Liver (tissue), 8 donors: ENCODE measurements at regions not wholly inside any gene's neighbourhood (a gene's known extent, or its start where the extent isn't known, plus 50 kb on each side); places are given as distances from the start of the nearest gene placed in this dataset.

Experiments used
- DNase-seq: peaks from one replicate; pipeline ENCODE4 v3.0.0-alpha.2; 2017; ENCODE audit warnings: low spot score
- H3K27ac ChIP-seq, 2 donors: one replicate each; pipeline ENCODE4 v1.7.0; 2013; ENCODE audit warnings: inconsistent platforms in 2 of 2, low read length in 2 of 2, control low read depth in 1 of 2, low read depth in 1 of 2, mild to moderate bottlenecking in 1 of 2
- H3K27me3 ChIP-seq, 4 donors: one replicate each; pipeline versions ENCODE4 v1.6.1 to v1.7.0; 2013; ENCODE audit warnings: low read length in 3 of 4, inconsistent platforms in 1 of 4, mild to moderate bottlenecking in 1 of 4, moderate library complexity in 1 of 4; ENCODE audit not compliant: control insufficient read depth in 4 of 4, insufficient read depth in 4 of 4
- H3K36me3 ChIP-seq, 4 donors: one replicate each; pipeline versions ENCODE4 v1.6.1 to v1.7.0; 2013; ENCODE audit warnings: low read length in 3 of 4, mild to moderate bottlenecking in 3 of 4, low read depth in 1 of 4, moderate library complexity in 1 of 4; ENCODE audit not compliant: control insufficient read depth in 4 of 4, insufficient read depth in 3 of 4
- H3K4me1 ChIP-seq, 4 donors: one replicate each; pipeline versions ENCODE4 v1.6.1 to v1.7.0; 2013; ENCODE audit warnings: low read length in 3 of 4, mild to moderate bottlenecking in 3 of 4, moderate library complexity in 1 of 4; ENCODE audit not compliant: control insufficient read depth in 4 of 4, insufficient read depth in 4 of 4
- H3K4me3 ChIP-seq, 3 donors: one replicate each; pipeline versions ENCODE4 v1.6.1 to v1.7.0; 2013; ENCODE audit warnings: low read length in 3 of 3, control low read depth in 1 of 3, low read depth in 1 of 3, mild to moderate bottlenecking in 1 of 3
- H3K9ac ChIP-seq, 2 donors: one replicate each; pipeline ENCODE4 v1.7.0; 2013; ENCODE audit warnings: low read length in 2 of 2, mild to moderate bottlenecking in 2 of 2, moderate library complexity in 2 of 2, control low read depth in 1 of 2, low read depth in 1 of 2
- H3K9me3 ChIP-seq, 4 donors: one replicate each; pipeline versions ENCODE4 v1.6.1 to v1.7.0; 2013; ENCODE audit warnings: low read length in 3 of 4; ENCODE audit not compliant: control insufficient read depth in 4 of 4
- ATF3 ChIP-seq: IDR thresholded peaks from 2 replicates; pipeline ENCODE4 v1.6.1; 2016; ENCODE audit warnings: antibody characterized with exemption
- EGR1 ChIP-seq, 2 donors: IDR thresholded peaks; 2 replicates each; pipeline ENCODE4 v1.6.1; 2016 to 2018; ENCODE audit warnings: antibody characterized with exemption in 2 of 2, low read depth in 2 of 2
- FOXA1 ChIP-seq: IDR thresholded peaks from 2 replicates; pipeline ENCODE4 v1.6.1; 2016; ENCODE audit warnings: antibody characterized with exemption
- FOXA2 ChIP-seq: IDR thresholded peaks from 2 replicates; pipeline ENCODE4 v1.6.1; 2016; ENCODE audit warnings: antibody characterized with exemption
- GABPA ChIP-seq, 2 donors: IDR thresholded peaks in 1 of 2; conservative IDR thresholded peaks in 1 of 2; 2 replicates each; pipeline ENCODE4 v1.6.1; 2016; ENCODE audit warnings: antibody characterized with exemption in 2 of 2, mild to moderate bottlenecking in 1 of 2, moderate library complexity in 1 of 2
- HNF4A ChIP-seq, 2 donors: conservative IDR thresholded peaks; 2 replicates each; pipeline ENCODE4 v1.6.1; 2016; ENCODE audit warnings: antibody characterized with exemption in 2 of 2, mild to moderate bottlenecking in 2 of 2
- HNF4G ChIP-seq: IDR thresholded peaks from 2 replicates; pipeline ENCODE4 v1.6.1; 2016; ENCODE audit warnings: antibody characterized with exemption
- JUND ChIP-seq, 2 donors: IDR thresholded peaks; 2 replicates each; pipeline ENCODE4 v1.6.1; 2016; ENCODE audit warnings: antibody characterized with exemption in 2 of 2
- NR2F2 ChIP-seq: IDR thresholded peaks from 2 replicates; pipeline ENCODE4 v1.6.1; 2016; ENCODE audit warnings: antibody characterized with exemption
- RAD21 ChIP-seq, 2 donors: IDR thresholded peaks; 2 replicates each; pipeline ENCODE4 v1.6.1; 2016; ENCODE audit warnings: antibody characterized with exemption in 2 of 2, mild to moderate bottlenecking in 2 of 2
- REST ChIP-seq: IDR thresholded peaks from 2 replicates; pipeline ENCODE4 v1.6.1; 2016; ENCODE audit warnings: antibody characterized with exemption, mild to moderate bottlenecking
- RXRA ChIP-seq, 2 donors: IDR thresholded peaks; 2 replicates each; pipeline ENCODE4 v1.6.1; 2017 to 2018; ENCODE audit warnings: antibody characterized with exemption in 2 of 2, mild to moderate bottlenecking in 1 of 2
- SP1 ChIP-seq: IDR thresholded peaks from 2 replicates; pipeline ENCODE4 v1.6.1; 2018; ENCODE audit warnings: antibody characterized with exemption, mild to moderate bottlenecking
- TAF1 ChIP-seq: conservative IDR thresholded peaks from 2 replicates; pipeline ENCODE4 v1.6.1; 2016; ENCODE audit warnings: antibody characterized with exemption, mild to moderate bottlenecking
- YY1 ChIP-seq: IDR thresholded peaks from 2 replicates; pipeline ENCODE4 v1.6.1; 2016; ENCODE audit warnings: antibody characterized with exemption, mild to moderate bottlenecking
- WGBS: extraction: QIAGEN DNeasy Blood & Tissue Kit; methylation state at CpG from one replicate; pipeline ENCODE4 v1.1.7; 2013; 5-methylcytosine and 5-hydroxymethylcytosine counted together
- TF ChIP-seq, protein P1 (sequence below): fragments of 150-350 bp; IDR thresholded peaks from 2 replicates; pipeline ENCODE4 v1.5.1; 2017; ENCODE audit warnings: improper control_type of control experiment, low read depth, low read length; ENCODE audit not compliant: missing input control
- TF ChIP-seq, protein P2 (sequence below): IDR thresholded peaks from 2 replicates; pipeline ENCODE4 v1.6.1; 2016; ENCODE audit warnings: antibody characterized with exemption
- TF ChIP-seq, protein P3 (sequence below): IDR thresholded peaks from 2 replicates; pipeline ENCODE4 v1.6.1; 2016; ENCODE audit warnings: antibody characterized with exemption
- donor health status: healthy.
- donor health status: healthy.
- donor health status: healthy.
- donor health status: healthy.
- donor health status: healthy.

GRCh38 chr4:8765631-8766590 is 105.7 kb downstream of the HMX1 start (continued):
- TF ChIP-seq REST = no peak

- Histone ChIP-seq H3K27me3 (peaks cover 0 to 4% (median 0%) of the 10 kb centered on the region in 4 donors), H3K9me3 (no peaks in the 10 kb centered on the region), H3K36me3 (no peaks in the 10 kb centered on the region), H3K9ac (no peak overlapping the region), H3K4me1 (no peaks in the 10 kb centered on the region), H3K4me3 (no peak overlapping the region), H3K27ac (no peak overlapping the region)
- no peak for DNase-seq
- no peak for TF ChIP-seq ATF3
- TF ChIP-seq SP1 = no peak
- TF ChIP-seq, protein P1, sequence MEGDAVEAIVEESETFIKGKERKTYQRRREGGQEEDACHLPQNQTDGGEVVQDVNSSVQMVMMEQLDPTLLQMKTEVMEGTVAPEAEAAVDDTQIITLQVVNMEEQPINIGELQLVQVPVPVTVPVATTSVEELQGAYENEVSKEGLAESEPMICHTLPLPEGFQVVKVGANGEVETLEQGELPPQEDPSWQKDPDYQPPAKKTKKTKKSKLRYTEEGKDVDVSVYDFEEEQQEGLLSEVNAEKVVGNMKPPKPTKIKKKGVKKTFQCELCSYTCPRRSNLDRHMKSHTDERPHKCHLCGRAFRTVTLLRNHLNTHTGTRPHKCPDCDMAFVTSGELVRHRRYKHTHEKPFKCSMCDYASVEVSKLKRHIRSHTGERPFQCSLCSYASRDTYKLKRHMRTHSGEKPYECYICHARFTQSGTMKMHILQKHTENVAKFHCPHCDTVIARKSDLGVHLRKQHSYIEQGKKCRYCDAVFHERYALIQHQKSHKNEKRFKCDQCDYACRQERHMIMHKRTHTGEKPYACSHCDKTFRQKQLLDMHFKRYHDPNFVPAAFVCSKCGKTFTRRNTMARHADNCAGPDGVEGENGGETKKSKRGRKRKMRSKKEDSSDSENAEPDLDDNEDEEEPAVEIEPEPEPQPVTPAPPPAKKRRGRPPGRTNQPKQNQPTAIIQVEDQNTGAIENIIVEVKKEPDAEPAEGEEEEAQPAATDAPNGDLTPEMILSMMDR = no peak
- no peak for TF ChIP-seq REST
- TF ChIP-seq RXRA (IDR thresholded peaks at IDR 0.05) = no peak
- TF ChIP-seq HNF4G = no peak
- TF ChIP-seq NR2F2 = no peak
- TF ChIP-seq RAD21 (IDR thresholded peaks at IDR 0.05) = no peak
- TF ChIP-seq, protein P2, sequence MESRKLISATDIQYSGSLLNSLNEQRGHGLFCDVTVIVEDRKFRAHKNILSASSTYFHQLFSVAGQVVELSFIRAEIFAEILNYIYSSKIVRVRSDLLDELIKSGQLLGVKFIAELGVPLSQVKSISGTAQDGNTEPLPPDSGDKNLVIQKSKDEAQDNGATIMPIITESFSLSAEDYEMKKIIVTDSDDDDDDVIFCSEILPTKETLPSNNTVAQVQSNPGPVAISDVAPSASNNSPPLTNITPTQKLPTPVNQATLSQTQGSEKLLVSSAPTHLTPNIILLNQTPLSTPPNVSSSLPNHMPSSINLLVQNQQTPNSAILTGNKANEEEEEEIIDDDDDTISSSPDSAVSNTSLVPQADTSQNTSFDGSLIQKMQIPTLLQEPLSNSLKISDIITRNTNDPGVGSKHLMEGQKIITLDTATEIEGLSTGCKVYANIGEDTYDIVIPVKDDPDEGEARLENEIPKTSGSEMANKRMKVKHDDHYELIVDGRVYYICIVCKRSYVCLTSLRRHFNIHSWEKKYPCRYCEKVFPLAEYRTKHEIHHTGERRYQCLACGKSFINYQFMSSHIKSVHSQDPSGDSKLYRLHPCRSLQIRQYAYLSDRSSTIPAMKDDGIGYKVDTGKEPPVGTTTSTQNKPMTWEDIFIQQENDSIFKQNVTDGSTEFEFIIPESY = no peak
- TF ChIP-seq FOXA1 = no peak
- no peak for TF ChIP-seq HNF4A (conservative IDR thresholded peaks at IDR 0.05)
- TF ChIP-seq, protein P3, sequence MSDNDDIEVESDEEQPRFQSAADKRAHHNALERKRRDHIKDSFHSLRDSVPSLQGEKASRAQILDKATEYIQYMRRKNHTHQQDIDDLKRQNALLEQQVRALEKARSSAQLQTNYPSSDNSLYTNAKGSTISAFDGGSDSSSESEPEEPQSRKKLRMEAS = no peak
- no peak for TF ChIP-seq YY1
- no peak for TF ChIP-seq GABPA (IDR thresholded peaks at IDR 0.05 in 1 of 2, conservative IDR thresholded peaks at IDR 0.05 in 1 of 2)
- no peak for TF ChIP-seq FOXA2
- no peak for TF ChIP-seq TAF1
- no peak for TF ChIP-seq JUND (IDR thresholded peaks at IDR 0.05)
- no peak for TF ChIP-seq EGR1 (IDR thresholded peaks at IDR 0.05; ENCODE audit: low read depth in 2 of 2)
- WGBS = 83% methylated on average over 11 of the region's 11 CpGs
Observed at GRCh38 chr4:8765084-8765483, 106.6 kb downstream of the HMX1 start.
